ENCODE measurements at regions not wholly inside any gene's neighbourhood (a gene's known extent, or its start where the extent isn't known, plus 50 kb on each side); places are given as distances from the start of the nearest gene placed in this dataset.
"Not testable (repeated sequence)": the region's sequence is repeated elsewhere in the genome, so short reads cannot be mapped to it uniquely, and the experiment has no call there.

DNA sequence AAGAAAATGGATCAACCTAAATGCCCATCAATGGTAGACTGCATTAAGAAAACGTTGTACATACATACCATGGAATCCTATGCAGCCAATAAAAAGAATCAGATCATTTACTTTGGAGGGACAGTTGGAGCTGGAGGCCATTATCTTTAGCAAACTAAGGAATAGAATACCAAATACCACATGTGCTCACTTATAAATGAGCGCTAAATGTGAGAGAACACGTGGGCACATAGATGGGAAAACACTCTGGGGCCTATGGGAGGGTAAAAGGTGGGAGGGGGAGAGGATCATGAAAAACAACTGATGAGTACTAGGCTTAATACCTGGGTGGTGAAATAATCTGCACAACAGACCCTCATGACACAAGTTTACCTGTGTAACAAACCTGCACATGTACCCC is 1729.9 kb upstream of the PCDH10 start:
- no peak for DNase-seq

DNA sequence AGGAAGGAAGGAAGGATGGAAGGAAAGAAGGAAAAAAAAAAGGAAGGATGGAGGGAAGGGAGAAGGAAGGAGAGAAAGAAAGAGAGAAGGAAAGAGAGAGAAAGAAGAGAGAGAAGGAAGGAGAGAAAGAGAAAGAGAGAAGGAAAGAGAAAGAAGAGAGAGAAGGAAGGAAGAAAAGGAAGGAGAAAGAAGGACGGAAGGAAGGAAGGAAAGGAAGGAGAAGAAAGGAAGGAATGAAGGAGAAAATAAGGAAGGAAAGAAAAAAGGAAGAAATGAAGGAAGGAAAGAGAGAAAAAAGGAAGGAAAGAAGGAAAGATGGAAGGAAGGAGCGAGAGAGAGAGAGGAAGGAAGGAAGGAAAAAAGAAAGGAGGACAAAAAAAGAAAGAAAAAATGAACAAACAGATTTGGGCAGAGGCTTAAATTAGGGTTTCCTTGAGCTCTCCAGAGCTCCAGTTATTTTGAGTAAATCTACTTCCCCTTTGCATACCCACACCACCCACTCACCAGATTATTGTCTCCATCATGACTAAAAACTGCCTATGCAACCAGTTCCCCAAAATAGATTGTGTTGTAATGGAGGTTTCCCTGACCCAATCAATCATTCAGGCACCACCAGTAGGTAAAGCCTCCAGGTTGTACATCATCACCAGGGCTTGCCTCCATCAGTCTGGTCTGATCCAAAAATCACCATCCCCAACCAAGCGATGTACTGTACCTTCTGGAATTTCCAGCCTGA is 1722.9 kb upstream of the PCDH10 start:
- DNase-seq = no peak

DNA sequence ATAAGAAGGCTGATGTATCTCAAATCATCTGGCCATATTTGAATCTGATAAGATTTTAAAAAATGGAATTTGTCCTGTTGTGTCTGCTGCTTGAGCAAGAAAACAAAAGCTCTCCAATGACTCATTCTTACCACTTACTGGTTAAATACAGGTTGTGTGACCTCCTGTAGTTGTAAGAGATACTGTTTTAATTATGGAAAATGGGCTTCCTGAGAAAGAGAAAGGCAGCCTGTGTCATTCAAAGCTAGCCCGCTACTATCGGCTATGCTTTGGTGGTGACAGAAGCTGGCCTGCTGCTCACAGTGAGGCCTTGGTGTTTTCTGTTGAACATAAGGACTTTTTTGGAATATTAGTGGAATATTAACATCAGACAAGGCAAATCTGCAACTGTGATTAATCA is 1722.1 kb upstream of the PCDH10 start:
- no peak for DNase-seq

DNA sequence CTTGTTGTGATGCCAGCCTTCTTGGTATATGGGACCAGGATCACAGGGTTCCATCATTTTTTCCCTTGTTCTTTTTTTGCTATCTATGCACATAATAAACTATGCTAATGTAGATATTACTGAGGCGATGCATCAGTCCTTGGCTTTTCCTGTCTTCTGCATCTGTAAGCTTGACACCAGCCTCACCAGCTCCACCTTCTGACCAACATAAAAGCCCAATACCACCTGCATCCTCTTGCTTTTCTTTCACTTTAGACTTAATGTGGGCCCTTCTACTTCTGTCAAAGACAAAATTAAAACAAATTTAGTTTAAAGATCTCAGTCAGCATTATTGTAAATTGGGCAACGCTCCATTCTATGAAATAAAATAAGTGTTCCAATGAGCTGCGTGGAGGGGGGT is 1718.8 kb upstream of the PCDH10 start:
- no peak for DNase-seq

DNA sequence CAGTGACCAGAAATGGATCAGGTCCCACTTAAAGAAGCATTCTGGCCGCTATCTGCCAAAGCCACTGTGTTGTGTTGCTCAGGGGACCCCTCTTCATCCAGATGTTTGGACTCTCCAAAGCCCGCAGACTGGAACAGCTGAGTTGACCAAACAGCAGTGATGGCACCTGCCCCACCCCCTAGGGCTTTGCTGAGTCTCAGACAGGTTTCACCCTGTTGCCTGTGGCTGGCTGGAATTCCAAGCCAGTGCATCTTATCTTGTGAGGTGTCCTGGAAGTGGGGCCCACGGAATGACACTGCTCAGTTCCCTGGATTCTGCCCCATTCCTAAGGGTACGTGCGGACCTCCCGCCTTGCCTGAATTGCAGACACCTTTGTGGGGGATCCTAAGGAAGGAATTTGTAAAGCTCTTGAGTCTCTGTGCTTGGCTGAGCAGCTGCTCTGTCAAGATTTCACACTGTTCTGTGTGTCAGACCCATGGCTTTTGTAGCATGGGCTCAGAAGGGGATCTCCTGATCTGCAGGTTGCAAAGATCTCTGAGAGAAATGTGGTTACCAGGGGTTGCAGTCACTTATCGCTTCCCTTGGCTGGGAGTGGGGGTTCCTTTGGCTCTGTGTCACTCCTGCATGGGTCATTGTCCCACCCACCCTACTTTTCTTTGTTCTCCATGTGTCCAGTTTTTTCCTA is 1707.9 kb upstream of the PCDH10 start:
- no peak for DNase-seq

DNA sequence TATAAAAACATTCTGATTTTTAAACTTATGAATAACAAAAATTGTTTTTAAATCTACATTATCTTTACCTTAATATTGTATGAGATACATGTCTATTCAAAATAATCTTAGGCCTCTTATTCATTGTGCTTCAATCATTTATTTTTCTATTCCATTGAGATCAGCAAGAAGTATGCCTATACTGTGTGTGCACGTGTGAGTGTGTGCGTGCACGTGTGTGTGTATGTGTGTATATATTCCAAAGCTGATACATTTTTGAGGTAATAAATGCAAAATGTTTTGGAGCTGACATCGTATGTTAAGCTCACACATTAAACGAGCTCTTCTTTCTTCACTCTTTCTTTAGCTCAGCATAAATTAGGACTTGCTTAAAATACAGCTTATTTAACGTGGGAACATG is 1701.2 kb upstream of the PCDH10 start:
- no peak for DNase-seq

DNA sequence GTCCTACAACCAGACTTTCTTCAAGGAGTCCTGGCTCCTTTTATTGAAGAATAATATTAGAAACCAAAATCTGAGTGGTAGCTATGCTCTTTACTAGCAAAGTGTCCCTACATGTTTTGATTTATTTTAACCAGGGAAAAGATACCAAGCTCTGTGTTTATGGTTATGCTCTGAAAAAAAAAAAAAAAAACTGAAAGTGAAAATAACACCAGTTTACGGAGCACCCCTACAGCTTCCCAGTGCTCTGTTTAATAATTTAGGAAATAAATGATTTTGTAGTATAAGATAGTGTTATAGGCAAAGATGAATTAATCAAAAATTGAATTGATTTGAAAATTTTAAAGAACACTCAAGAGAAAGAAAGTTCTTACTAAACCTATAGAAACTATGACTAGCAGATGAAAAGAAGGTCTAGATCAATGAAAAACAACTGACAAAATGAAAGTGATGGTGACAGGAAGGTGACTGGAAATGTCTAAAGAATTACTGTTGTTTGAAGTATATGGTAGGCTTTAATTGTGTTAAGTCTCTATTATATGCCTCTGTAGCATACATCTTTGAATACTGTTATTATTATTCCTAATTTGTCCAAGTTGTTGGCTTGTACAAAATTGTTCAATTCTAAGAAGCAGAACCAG is 1698.4 kb upstream of the PCDH10 start:
- DNase-seq = no peak

DNA sequence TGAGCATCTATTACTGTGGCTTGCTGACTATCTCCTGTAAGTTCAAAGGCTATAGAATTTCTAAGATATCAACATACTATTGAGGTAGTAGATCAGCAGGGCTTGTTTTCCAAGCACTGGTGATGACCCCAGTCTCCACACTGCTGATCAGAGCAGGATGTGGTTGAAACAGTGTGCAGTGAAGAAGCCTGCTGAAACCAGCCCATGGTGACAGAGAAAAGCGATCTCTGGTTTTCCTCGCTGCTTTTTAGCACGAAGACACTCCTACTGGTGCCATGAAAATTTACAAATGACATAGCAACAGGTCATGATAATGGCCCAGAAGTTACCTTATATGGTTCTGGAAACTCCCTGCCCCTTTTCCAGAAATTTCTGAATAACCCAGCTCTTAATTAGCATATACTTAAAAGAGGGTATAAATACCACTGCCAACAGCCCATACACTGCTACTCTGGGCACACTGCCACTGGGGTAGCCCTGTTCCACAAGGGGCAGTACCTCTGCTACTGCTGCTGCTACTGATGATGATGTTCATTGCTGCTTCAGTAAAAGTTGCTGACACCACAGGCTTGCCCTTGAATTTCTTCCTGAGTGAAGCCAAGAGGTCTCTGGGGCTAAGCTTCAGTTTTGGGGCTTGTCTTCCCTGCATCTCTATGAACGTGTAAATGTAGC is 1689.5 kb upstream of the PCDH10 start:
- no peak for DNase-seq

DNA sequence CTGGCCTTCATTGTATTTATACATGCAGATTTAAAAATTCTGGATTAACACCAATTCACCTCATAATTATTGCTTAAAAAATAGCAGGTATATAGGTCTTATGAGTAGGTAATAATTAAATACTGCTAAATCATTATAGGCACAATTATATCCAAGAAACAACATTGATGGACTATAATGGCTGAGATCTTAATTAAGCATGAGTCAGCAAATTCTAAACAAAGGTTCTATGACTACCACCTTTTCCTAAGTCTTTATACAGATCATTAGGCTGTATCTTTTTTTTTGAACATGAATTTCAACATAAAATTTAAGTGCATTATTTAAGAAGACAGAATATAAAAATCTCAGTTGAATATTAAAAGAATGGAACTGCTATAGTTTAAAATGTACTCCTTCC is 1678.7 kb upstream of the PCDH10 start:
- no peak for DNase-seq

DNA sequence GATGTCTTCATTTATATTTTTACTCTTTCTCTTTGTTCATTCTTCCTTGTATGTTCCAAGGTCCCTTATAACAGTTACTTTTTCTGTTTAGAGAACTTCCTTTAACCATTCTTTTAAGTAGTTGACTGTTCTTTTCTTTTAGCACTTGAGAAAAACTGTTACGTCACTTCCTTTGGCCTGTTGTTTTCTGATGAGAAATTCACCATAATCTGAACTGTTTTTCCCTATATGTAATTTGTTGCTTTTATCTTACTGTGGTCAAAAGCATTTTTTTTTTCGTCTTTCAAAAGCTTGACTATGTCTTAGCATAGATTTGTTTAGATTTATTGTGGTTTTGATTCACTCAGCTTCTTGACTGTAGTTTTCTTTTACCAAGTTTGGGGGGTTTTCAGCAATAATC is 1660.3 kb upstream of the PCDH10 start:
- DNase-seq = no peak

DNA sequence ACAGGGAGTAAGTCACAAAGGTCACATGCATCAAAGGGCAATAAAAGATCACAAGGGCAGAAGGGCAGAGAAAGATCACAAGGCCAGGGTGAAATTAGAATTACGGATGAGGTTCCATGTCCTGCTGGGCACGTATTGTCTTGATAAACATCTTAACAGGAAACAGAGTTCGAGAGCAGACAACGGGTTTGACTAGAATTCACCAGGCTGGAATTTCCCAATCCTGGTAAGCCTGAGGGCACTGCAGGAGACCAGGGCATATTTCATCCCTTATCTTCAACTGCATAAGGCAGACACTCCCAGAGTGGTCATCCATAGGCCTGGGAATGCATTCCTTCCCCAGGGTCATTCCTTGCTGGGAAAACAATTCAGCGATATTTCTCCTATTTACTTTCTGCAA is 1652.9 kb upstream of the PCDH10 start:
- DNase-seq = not testable (repeated sequence)

DNA sequence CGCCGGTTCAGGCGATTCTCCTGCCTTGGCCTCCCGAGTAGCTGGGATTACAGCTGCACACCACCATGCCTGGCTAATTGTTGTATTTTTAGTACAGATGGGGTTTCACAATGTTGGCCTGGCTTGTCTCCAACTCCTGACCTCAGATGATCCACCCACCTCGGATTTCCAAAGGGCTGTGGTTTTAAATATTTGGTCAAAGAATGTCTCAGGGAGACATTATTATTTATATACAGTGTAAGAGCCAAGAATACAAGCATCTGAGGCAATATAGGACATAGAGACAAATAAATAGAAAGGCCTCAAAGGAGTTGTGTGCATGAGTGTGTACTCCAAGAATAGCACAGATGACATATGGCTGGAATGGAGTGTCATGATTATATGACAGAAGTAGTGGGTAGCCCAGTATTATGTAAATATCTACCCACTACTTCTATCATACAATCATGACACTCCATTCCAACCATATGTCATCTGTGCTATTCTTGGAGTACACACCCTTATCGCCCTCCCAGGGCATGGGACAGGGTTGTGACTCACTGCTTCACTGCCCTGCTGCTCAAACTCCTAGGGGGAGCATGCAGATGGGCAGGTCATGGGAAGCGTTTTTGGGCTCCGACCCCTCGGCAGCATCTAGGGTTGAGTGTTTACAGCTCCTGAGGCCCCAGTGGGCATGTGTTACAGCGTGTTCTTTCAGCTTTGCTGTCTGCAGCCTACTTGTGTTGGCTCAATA is 1649.8 kb upstream of the PCDH10 start:
- DNase-seq = no peak

DNA sequence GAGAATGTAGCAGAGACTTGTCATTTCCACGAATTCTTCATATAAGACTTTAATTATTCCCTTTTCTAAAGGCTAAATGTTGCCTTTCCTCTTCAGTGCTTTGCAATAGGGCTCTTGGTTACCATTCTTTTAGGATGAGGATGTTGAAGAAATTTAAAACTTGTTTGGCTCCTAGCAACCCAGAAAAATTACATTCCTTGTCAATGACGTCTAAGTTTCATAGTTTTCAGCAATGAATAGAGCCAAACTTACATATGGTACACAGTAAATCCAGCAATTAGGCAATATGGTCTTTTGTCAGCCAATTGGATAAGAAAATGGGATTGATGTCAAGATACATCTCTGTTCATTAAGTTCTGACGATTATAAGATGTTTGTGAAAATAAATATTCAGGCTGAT is 1639.6 kb upstream of the PCDH10 start:
- no peak for DNase-seq

DNA sequence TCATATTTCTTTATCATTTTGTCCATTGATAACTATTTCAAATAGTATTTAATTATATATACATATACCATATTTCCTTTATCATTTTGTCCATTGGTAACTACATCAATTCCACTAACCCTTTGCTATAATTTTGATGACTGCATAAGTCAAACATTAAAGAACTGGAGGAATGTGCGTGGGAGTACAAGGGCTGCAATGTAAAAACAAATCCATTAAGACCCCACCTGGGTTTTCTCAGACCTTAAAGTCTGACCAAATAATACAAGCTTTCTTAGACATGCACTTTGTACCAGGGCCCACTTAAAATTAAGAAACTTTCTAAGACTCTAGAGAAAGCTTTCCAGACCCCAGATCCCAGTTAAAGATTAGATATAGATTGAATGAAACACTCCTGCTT is 1622.4 kb upstream of the PCDH10 start:
- DNase-seq = no peak

DNA sequence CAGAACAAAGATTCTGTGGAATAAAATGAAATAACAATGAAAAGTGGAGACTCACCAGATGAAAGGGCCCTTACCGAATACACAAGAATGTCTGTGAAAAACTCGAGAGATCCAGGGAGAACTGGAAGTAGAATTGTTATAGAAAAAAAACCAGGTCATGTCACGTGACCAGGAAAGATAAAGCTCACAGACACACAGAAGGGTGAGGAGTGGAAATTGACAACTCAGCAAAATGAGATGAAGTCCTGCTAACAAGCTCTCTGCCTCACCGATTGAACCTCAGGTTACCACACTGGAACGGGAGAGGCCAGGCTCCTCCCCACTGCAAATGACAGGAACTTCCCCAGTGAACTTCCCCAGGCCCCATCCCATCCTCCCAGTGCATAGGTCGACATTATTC is 1618.0 kb upstream of the PCDH10 start:
- no peak for DNase-seq

DNA sequence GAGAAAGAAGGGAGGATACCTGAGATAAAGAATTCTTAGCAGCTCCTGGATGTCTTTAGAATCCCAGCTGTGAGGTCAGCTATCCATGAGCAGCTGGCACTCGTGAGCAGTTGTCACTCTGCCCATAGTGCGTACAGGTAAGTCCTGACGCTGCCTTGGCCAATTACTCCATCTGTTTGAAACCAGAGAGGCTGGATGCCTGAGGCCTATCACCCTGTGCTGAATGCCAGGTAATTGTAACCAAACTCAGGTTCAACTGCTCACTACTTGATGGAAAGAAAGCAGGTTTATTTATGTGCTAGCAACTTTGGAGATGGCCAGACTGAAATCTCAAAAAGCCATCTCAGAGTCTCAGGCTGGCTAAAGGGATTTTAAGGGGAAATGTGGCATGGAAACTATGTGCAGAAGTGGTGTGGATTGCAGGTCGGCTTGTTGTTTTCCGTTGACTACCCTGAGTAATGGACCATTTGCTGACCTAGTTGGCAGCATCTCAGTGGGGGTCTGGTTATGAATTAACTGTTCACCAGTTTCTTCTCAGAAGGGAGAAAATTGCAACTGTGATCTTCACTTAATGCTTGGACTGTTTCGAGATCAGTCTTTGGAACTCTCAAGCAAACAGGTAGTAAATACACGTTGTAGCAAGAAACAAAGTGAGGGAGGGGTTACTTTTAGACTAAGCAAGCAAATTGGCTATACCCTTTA is 1614.0 kb upstream of the PCDH10 start:
- no peak for DNase-seq

DNA sequence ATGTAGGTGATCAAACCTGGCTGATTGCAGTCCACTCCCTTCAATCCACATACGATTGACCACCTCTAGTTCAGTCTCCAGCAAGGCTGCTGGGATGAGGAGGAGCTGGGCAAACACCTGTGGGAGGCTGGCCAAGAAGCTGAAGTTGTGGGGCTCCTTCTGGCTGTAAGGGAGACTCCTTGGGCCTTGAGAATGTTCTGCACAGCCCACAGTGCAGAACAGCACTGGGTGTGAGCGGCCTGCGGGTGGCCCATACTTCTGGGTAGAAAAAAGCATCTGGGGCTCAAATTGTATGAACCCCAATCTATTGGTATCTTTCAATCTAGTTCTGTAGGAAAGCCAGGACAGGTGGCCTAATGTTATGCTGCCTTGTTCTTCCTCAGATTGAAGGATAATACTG is 1608.8 kb upstream of the PCDH10 start:
- DNase-seq = no peak

DNA sequence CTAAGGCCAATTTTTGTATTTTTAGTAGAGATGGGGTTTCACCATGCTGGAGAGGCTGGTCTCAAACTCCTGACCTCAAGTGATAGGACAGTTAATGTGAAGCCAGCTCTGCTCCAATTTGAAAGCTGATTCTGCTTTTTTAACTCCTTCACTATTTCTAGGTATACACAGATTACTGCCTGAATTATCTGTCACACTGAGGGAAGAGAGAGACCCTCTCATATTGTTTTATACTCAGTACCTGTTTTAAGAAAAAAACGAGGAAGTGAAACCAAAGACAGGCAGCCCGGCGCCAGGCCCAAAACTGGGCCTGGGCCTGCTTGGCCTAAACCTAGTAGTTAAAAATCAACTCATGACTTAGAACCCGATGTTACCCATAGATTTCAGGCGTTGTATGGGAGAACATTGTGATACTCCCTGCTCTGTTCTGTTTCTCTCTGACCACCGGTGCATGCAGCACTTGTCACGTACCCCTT is 1601.5 kb upstream of the PCDH10 start:
- no peak for DNase-seq

DNA sequence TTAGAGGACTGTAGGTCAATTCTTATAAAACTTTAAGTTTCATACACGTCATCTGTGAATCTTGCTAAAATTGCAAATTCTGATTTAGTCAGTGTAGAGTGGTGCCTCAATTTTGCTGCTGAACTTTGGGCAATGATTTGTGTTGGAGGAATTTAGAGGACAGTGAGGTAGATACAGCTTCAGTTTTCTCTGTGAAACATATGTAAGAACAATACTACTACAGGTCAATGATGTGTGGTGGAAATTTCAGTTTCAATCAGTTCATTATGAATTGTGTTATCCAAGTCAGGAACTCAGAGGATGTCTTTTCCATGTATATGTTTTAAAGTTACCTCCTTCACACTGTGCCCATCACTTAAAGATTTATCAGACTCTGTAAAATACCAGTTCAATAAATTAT is 1597.8 kb upstream of the PCDH10 start:
- DNase-seq = no peak

DNA sequence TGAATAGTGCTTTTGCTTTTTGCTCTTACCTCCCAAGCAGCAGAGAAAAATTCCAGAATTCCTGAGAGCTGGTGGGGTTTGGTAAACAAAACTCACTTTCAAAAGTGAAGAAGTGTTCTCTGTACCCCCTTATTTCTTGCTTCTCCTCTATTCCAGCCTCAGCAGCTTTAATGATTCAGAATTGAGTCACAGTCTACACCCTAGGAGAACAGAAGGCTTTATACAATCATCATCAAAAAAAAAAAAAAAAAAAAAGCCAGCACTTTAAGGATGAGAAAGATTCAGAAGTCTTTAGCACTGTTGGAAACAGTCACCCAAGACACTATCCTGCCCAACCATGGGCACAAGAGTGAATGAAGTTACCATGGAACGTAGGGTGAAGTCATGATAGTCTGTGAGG is 1583.1 kb upstream of the PCDH10 start:
- no peak for DNase-seq

DNA sequence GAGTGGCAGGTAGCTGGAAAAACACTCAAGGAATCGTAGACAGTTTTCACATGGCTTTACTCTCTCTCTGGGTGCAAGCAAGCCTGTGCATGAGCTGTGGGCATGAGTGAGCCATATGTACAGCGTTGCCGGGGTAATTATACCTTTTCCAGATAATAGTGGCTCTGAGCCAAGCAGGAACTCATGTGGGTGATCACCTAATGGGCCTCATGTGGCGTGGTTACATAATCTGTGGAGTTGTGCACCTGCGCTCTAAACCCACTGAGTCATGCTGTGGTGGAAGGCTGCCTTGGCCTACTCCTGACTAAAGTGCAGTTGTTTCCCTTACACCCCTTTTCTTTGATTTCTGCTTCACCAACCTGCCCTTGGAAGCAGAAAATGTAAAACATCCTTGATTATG is 1564.5 kb upstream of the PCDH10 start:
- DNase-seq = no peak

DNA sequence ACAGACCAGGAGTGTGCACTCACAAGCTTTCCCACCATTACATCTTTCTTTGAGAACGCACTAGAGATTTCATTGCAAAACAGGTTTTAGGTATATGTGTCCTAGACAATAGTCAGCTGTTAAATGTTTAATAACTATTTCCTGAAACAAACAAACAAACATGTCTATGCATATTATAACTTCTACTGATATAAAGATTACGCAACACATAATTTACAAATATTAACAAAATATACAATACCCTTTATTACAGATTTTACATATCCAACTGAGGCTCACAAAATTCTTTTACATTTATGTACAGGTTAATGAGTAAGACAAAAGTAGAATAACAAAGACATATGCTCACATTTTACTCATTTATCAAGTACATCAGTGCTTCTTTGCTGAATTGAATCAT is 1554.0 kb upstream of the PCDH10 start:
- no peak for DNase-seq

Data from stimulated activated naive CD4-positive, alpha-beta T cell treated with Interleukin-2 at 50 U/mL for 16 hours (primary cell).